SH-SY5Y (cell line): ENCODE measurements at regions not wholly inside any gene's neighbourhood (a gene's known extent, or its start where the extent isn't known, plus 50 kb on each side); places are given as distances from the start of the nearest gene placed in this dataset.
A peak's percentile ranks its signal among the peaks of the same experiment; 100 is the strongest.

Source experiments
- GATA2 ChIP-seq: IDR thresholded peaks from 2 replicates; pipeline ENCODE4 v1.6.1; 2011; ENCODE audit warnings: mild to moderate bottlenecking, low read depth, low read length
- GATA3 ChIP-seq: IDR thresholded peaks from 2 replicates; pipeline ENCODE4 v1.6.1; 2011; ENCODE audit warnings: low read depth, mild to moderate bottlenecking, low read length, moderate library complexity

GRCh38 chr4:161249779-161250440 is 913.9 kb downstream of the FSTL5 start:
- no peak for TF ChIP-seq GATA2
- no peak for TF ChIP-seq GATA3

GRCh38 chr4:161248880-161249279 is 914.9 kb downstream of the FSTL5 start:
- no peak for TF ChIP-seq GATA3
- TF ChIP-seq GATA2, result no peak

GRCh38 chr4:161247831-161248230 is 916.0 kb downstream of the FSTL5 start:
- TF ChIP-seq GATA3 (no peak), GATA2 (no peak)

GRCh38 chr4:161238033-161238432 is 925.8 kb downstream of the FSTL5 start:
- TF ChIP-seq GATA3, result no peak; the same call in 1 of the 2 replicates
- TF ChIP-seq GATA2, result no peak

- TF ChIP-seq GATA2 (no peak), GATA3 (no peak)
Observed at GRCh38 chr4:161237495-161237894, 926.3 kb downstream of the FSTL5 start.

GRCh38 chr4:161225327-161225726 is 938.5 kb downstream of the FSTL5 start:
- TF ChIP-seq GATA2 (no peak), GATA3 (no peak)

GRCh38 chr4:161222889-161223288 is 940.9 kb downstream of the FSTL5 start:
- TF ChIP-seq GATA2 (no peak), GATA3 (no peak)

- TF ChIP-seq GATA3 (peak; percentile 66), GATA2 (no peak; the same call in 1 of the 2 replicates)
Observed at GRCh38 chr4:161208564-161208963, 955.2 kb downstream of the FSTL5 start.

- TF ChIP-seq GATA2, result peak; percentile 66
- TF ChIP-seq GATA3, result peak; percentile 69
Observed at GRCh38 chr4:161206528-161207080, 957.2 kb downstream of the FSTL5 start.

GRCh38 chr4:161203865-161204264 is 959.9 kb downstream of the FSTL5 start:
- TF ChIP-seq GATA2, result no peak
- no peak for TF ChIP-seq GATA3

GRCh38 chr4:161197912-161198311 is 965.9 kb downstream of the FSTL5 start:
- no peak for TF ChIP-seq GATA2
- no peak for TF ChIP-seq GATA3

- TF ChIP-seq GATA3, result no peak
- TF ChIP-seq GATA2, result no peak
Observed at GRCh38 chr4:161197474-161197873, 966.3 kb downstream of the FSTL5 start.

GRCh38 chr4:161189286-161190134 is 974.3 kb downstream of the FSTL5 start:
- no peak for TF ChIP-seq GATA3
- no peak for TF ChIP-seq GATA2

- no peak for TF ChIP-seq GATA3
- TF ChIP-seq GATA2, result no peak
Observed at GRCh38 chr4:161188578-161188977, 975.2 kb downstream of the FSTL5 start.
